GM21786 (cell line): ENCODE measurements at regions not wholly inside any gene's neighbourhood (a gene's known extent, or its start where the extent isn't known, plus 50 kb on each side); places are given as distances from the start of the nearest gene placed in this dataset.

Source experiments
- ATAC-seq: cut with Tn5 transposase; IDR thresholded peaks from one replicate; pipeline ENCODE4 v1.9.1; 2021; ENCODE audit not compliant: unreplicated experiment

DNA sequence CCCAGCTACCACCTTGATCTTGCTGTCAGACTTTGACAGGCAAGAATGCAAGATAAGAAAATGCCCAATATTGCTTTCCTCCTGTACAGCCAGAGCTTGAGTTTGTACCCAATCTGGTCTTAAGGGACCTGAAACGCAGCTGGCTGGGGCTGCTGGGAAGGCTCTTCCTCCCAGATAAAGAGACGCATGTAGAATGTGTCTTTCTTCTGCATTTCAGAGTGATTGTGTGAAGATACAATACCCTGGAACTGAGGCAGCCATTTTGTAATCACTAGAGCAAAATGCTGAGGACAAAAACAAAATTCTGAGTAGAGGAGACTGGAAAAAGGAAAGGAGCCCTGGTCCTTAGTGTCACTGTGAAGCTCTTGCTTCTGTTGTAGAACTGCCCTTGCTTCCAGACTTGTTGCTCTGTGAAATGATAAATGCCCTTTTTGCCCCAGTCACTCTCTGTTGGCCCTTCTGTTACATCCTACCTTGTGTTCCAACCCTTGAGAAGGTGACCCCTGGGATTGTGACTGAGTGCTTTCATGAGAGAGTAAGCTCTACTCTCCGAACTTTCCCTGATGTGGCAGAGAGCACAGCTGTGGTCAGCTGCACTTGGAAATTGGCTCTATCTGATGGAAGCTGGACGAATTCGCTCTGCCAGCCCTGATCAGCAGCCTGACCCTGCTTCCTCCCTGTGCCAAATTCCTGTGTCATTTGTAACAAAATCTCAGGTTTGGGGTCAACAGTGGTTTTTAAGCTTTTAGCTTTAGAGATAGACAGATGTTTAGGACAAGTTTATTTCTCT is 137.4 kb upstream of the RBMS1 start:
- no peak for ATAC-seq

DNA sequence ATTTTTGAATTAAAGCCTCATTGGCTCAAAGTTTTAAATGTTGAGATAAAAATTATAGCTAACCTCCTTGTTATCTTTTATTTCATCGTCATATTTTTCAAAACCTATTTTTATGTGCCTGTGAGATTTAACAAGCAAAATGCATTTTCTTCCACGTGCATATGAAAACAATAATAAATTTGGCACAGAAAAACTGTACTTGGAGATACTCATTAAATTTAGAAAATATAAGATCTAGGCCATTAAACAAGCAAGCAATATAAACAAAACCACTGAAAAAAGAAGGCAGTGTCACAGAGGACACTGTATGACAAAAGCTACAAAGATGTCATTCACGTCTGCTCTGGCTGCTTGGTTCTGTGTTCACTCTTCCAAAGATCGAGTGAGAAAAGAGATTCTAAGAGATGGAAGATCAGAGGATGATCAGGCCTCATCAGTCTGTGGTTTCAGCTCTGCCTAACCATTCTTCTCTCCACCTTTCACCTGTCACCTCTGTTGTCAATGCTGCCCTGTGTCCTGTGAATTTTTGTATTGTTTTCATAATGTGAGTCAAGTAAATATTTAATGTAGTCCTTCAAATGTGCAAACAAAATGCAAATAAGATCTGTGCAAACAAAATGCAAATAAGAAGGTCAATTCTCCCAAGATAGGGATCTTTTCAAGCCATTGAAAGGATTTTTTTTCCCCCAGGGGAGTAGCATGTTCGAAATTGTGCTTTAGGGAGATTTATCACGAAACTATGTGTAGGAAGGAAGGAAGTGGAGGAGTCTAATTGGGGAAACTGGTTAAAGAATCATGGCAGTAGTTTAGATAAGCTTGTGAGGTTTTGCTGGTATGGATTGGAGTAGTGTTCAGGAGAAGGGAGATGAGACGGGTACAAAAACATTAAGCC is 138.7 kb upstream of the RBMS1 start:
- ATAC-seq, result no peak

DNA sequence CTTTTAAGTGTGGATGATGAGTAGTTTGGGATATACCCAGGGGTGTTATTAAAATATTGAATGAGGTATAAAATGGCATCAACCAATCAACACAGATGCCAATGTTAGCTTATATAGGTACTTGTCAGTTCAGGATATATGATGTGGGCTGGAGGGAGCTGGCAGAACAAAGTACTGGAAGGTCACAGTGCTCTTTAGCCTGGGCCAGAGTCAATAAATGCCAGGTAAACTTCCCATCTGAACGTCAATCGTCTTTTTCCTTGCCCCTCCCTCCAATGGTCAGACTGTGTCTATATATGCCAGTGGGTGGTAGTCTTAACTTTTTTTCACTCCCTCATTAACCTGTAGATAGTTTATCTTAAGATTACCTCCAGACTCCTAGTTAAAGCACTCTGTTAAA is 140.8 kb upstream of the RBMS1 start:
- no peak for ATAC-seq

DNA sequence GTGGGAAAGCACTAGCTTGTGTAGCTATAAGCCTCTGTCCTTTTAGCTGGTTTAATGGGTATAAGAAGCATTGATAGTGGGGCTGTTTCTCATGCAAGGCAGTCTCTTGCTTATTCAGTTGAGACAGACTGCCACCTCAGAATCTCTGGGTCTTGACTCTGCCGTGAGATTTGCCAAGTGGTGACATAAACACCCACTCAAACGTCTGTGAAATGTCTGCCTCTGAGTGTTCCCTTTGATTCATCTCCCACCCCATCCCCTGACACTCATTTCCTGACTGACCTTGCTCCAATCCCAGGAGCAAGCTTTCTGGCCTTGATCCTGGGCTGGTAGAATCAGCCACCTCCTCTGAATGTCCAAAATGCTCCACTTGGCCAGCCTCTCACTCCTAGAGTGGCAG is 141.9 kb upstream of the RBMS1 start:
- ATAC-seq, result no peak

DNA sequence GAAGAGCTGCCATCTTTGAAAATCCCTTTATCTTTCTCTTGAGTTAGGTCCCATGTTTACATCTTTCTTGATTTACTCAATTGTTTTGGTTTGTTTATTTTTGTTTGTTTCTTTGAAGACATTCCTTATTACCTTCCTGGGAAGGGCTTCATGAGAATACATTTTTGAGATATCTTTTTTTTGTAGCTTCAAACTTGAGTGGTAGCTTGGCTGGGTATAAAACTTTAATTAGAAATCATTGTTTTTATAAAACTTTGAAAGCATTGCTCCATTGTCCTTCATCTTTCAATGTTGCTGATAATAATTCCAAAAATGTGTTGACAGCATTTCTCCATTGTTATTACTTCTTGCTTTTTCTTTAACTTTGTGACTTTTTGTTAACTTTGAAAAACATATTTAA is 145.9 kb upstream of the RBMS1 start:
- ATAC-seq, result no peak

DNA sequence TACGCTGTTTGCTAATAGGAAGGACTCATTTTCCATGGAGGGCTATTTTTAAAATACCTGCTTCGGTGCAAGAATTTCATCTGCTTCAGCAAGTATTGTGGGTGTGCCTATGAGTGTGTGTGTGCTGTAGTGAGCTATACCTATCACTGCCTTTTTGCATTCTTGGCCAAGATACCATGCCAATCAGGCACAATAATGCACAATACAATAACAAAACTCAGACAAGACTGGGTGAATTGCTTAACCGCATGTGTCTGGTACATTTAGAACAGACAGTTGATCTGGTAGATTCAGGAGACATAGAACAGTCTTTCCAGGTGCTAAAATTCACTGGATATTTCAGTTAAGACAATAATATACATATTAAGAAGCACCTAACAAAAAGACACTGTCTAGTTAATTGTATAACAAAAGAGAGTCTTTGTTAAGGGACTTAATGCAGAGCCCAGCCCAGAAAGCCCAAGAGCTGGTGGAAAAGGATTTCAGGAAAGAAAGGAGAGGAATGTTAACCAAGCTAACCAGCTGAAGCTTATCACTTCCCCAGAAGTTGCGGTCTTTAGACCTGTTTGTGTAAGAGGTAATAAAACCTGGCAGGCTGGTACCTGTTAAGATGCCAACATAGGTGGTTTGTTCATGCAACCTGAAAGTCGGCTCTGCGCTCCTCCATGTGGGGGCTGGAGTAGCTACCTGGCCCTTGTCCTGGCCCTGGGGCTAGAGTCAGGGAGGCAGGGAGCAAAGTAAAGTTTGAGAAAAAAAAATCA is 153.3 kb upstream of the RBMS1 start:
- no peak for ATAC-seq

DNA sequence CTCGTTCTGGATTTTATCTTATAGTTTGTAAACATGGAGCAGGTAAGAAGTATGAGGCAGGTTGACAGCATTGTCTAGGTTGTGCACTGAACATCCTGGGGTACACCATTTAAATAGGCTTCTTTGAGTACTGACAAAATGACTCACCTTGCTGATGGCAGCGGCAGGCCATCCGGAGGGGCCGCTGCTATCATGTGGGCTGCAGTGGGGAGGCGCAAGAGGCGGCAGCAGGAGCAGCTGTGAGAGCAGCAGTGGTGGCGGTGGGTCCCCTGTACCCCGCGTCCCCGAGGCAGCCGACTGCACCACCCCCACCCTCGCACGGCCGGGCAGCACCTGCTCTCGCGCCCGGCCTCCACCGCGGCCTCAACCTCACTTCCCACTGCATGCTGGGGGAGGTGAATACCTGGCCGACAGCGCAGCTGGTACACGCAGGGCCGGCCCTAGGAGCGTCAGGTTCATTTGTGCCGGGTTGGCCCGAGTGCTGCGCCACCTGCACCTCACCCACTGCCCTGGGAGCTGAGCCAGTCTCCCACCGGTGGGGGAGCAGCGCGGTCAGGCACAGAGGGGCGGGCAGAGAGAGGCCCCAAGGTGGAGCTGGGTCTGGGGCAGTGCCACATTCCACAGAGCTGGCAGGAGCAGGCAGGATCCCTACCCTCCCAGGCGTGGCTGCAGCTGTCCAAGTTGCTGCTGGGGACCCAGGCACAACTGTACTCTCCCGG is 154.5 kb upstream of the RBMS1 start:
- ATAC-seq, result no peak

DNA sequence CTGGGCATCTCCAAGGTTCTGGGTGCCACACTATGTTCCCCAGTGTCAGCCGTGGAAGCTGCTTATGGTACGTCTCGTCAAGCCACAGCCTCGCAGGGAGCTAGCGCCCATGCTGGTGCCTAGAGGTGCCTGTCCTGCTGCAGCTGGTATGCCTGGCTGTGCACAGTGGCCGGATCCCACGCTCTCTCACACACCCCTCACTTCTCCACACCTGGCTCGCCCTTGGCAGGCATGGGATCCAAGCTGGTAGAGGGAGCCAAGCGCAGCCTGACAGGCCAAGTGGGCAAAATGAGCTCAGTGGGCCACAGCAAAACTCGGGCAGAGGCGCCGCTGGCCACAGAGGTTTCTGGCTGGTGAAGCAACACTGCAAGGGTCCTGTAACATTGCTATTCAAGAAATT is 156.1 kb upstream of the RBMS1 start:
- no peak for ATAC-seq

DNA sequence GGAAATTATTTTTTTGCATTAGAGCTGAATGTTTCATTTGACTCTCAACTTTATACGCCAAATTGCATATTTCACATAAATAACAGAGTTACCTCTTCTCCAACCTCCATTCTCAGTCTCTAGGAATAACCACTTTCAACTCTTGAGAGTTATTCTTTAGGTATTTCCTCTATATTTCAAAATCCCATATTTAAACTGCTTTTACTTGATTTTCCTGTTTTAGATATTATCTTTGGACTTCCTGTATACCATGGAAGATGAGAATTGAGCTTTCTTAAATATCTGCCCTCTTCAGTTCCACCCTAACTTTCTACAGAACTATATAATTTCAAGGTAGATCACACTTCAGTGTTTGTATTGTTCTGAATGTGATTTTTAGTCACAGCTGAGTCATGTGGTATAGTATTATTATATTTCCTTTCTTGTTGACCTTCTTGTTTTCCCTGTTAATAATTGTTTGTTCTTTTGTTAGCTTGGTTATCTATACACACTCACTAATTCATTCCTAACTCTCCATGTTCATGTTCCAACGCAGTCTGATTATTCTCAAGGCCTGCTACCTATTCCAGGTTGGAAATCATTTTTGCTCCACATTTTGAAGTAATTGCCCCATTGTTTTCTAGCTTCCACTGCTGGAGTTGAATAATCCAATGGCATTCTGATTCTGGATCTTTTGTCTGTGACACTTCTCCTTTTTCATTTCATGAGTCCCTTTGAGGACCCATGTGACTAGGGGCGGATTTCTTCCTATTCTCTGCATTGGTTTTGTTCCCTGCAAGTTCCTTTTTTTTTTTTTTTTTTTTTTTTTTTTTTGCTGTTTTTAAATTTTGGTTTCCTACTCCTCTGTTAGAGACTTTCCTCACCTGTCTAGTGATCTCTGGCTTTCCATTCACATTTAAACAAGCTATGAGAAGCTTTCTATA is 156.8 kb upstream of the RBMS1 start:
- no peak for ATAC-seq

DNA sequence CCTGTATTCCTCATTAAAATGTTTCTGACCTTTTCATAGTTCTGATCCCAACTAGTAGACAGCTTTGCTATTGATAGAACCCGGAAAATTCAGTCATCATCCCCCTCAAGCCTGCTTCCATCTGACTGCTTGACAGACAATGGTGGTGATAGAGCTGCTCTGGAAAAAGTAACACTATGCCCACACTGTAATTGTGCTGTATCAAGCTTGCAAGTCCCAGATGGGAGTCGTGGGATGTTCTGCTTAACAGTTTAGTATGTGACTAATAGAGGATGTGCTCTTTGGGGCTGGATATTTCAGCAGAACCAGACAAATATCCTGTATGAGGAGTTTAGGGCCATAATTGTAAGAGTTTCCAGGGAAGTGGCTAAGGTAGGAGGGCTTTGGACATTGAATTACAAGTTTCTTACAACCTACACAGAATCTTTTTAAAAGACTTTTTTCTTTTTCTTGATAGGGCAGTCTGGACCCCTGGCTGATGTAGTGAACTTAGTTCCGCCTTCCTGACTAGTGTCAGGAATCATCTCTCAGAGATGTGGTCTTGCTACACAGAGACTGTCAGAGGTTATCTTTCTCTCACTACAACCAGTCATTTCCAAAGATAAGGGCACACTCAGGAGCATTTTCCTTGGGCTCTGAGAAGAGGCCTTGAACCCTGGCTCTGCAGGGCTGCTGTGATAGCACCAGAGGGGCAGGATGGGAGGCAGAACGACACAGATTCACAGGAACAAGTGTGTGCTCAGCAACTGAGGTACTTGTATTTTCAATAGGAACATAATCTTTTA is 158.0 kb upstream of the RBMS1 start:
- peak; percentile 4 for ATAC-seq

DNA sequence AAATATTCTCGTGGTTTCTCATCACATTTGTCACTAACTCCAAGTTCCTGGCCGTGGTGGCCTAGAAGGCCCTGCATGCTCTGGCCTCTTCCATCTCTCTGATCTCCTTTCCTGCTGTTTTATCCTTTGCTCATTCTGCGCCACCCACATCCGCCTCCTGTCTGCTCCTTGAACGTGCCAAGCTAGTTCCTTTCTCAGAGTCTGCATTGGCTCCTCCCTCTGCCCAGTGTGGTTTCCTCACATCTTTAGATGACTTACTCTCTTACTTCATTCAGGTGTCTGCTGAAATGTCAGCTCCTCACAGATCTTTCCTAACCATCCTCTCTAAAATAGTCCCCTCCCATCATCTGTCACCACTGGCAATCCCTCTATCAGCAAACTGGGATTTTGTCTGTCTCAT is 158.6 kb upstream of the RBMS1 start:
- ATAC-seq, result peak; percentile 55

DNA sequence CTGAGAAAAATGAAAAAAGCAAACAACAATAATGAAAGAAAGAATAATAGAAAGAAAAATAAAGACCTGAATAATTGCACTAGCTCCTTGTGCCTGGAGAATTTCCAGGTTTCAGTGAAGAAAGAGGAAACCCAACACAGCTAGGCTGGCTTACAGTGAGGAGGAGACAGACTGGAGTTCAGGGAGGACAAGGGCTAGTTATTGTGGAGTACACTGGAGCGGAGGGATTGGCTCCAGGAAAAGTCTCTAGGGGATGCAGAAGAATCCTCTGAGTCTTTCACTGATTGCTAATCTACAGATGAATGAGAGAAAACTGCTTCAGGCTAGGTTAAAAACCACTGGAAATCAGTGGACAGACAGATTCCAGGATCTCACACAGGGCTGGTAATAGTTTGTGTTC is 163.6 kb upstream of the RBMS1 start:
- no peak for ATAC-seq

DNA sequence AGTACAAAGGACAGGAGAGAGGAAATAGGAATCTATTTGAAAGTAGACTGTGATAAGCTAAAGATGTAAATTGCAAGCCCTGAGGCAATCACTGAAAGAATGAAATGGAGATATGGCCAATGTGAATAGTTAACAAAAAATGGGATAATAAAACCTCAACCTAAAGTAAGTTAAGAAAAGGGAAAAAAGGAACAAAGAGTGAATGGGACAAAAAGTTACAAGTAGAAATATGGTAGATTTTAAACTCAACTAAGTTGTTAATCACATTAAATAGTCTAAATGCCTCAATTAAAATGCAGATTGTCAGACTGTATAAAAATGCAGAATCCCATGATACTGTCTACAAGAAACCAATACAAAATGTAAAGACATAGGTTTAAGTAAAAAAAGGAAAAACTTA is 165.2 kb upstream of the RBMS1 start:
- ATAC-seq, result no peak

DNA sequence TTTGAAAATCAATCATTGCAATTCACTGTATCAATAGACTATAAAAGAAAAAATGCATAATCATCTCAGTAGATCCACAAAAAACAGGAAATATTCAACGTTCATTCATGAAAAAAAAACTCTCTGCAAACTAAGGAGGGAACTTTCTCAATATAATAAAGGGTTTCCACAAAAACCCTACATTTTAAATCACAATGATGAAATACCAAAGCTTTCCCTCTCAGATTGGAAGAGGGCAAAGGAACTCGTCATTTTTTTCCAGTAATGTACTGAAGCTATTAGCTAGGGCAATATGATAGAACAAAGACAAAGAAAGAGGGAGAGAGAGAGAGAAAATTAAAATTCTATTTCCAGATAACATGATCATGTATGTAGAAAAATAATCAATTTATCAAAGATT is 167.1 kb upstream of the RBMS1 start:
- no peak for ATAC-seq

DNA sequence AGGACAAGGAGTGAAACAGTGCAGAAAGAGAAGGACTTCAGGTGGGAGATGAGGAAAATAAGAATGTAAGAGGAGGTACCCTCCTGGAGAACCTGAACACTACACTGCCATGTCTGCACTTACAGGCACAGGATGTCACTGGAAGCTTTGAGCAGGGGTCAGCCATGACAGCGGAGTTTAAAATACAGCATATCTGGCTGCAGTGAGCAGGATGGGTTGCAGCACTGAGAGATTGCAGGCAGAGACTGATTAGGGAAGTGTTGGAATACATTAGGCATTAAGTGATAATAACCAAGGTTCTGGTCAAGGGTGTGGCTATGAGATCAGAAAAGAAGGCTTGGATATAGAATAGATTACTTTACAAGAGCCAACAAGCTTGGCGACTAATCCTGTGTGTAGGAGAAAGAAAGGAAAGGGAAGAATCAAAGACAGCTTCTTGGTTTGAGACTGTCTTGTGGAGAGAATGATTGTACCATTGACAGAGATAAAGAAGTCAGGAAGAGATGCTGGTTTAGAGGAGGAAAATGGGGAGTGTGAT is 171.1 kb upstream of the RBMS1 start:
- no peak for ATAC-seq

DNA sequence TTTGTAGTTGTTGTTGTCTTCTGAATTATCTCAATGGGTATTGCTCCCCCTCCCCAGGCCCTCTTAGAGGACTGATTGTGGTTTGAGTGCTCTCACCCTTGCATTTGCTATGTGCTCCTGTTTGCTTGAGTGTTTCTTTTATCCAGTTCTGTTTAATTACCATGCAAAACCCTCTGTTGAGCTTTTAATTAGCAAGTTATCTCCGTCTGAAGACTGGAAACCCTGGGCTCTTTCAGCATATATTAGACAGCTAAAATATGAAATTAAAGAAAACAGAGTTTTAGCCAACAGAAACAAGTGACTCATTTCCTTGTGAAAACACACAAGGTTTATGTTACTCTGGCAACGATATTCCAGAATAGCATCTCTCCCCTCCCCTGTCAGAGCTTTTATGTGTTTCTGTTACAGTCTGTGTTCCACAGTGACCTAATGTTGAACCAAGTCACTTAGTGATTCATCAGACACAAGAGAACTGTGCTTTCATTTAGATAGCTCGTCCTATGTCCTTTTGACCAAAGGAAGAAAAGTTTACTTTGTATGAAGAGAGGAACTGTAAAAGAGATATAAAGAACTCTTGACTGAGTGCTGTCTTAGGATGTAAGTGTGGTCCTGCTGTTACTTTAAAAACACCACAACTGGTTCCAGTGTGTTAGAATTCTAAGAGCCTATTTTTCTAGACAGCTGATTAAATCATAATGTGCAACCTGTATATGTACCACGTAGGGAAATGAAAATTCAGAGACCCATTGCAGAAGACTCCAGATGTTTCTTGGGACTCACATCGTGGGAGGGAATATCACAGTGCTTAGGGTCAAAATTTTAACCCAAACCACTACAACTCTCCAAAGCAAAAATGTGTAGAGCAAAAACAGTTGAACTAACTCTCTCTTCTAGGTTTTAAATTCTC is 172.8 kb upstream of the RBMS1 start:
- peak; percentile 94 for ATAC-seq

DNA sequence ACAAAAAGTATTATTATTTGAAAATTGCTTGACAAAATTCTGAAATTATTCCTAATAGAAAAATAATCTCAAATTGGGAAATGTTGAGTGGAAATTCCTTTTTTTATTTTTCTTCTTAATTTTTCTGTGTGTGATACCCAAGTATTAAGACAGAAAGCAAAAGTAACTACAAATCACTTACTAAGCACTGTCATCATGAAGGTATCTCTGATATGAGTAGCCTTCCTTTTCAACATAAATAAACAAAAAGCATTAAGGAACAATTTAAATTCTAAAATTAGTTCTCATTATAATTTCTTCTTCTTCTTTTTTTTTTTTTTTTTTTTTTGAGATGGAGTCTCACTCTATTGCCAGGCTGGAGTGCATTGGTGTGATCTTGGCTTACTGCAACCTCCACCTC is 174.2 kb upstream of the RBMS1 start:
- no peak for ATAC-seq

DNA sequence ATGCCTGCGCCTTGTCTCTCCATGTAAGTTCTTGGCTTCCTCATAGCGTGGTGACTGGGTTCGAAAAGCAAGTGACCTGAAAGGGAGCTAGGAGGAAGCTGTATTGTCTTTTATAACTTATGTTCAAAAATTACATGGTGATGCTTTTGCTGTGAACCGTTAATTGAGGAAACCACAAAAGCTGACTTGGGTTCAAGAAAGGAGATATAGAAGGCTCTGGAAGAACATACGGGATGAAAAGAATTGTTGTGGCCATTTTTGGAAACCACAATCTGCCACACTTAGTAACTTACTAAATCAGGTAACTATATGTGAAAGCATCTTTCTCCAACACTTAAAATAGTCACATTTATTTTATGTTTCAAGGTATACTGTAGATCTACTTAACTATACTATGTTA is 177.0 kb upstream of the RBMS1 start:
- ATAC-seq, result no peak
